ENCODE measurements at regions not wholly inside any gene's neighbourhood (a gene's known extent, or its start where the extent isn't known, plus 50 kb on each side); places are given as distances from the start of the nearest gene placed in this dataset.

DNA sequence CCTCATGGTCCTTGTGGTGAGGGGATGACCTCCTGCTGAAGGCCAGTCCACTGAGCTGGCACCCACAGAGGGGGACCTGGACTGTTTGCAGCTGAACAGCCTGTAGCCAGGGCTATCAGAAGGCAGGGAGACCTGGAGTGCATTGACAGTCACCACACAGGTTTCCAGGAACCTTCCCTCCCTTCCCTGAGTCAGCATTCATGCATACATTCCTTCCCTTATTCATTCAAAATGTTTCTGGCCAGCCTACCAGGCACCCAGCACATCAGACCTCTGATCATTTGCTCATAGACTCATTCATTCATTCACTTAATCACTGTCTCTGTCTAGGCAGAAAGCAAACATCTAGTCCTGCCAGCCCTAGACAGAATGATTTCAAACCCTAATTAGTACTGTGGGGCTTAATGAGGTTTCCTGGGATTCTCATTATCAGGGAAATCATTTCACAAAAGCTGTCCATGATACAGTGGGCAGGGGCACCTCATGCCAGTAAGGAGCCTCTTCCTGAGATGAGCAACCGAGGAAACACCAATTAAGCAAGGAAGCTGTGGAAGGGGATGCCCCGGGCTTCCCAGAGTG is 110.1 kb upstream of the PPP1R26 start:
- Mint-ChIP-seq H3K4me3 (no peak overlapping the region), H3K4me1 (ENCODE audit: low read depth) (no peaks in the 10 kb centered on the region), H3K9me3 (no peaks in the 10 kb centered on the region)

DNA sequence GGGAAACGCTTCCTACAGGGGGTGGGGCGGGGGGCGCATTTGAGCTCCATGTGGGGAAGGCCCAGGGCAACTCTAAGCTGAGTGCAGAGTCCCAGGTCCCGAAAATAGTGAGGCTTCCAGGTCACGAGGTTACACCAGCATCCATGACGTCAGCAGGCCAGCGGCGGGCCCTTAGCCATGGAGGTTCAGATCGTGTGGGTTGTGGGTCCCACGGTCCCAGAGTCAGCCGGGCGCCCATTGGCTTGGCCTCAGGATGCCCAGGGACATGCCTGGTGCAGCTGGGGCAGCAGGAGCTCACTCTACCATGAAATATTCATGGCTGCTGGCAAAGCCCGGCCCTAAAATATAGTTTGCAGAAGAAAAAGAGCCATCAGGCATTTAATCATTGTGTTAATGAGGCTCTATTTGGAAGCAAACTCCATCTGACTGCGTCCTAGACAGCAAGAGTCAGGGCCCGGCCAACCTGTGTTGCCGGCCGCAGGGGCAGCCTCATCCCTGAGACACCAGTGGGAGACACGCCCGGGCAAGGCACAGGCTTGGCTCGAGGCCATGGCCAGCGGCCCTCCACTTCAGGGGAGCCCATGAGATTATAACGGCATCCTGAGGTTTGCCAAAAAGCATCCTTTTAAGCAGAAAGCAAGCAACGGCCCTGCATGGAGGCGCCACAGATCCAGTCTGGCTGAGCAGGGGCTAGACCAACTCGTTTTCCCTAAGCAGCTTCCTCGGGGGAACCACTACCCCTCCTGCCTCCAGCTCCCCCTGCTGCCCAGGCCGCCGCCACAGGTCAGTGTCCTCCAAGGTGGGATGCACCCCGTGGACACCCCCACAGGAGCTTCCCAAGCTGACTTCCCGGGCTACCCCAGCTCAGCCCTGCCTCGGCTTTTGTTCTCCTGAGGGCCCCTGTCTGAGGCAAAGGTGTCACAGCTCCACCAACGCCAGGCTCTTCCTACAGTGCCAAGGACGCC is 108.9 kb upstream of the PPP1R26 start:
- no peaks in the 10 kb centered on the region for H3K4me1 Mint-ChIP-seq (ENCODE audit: low read depth)
- H3K27ac Mint-ChIP-seq = no peak overlapping the region
- intact Hi-C loops (cut with micrococcal nuclease) = no loop called here
- H3K27me3 Mint-ChIP-seq = no peaks in the 10 kb centered on the region
- no peaks in the 10 kb centered on the region for H3K9me3 Mint-ChIP-seq
- H3K36me3 Mint-ChIP-seq (ENCODE audit: low read depth) = no peaks in the 10 kb centered on the region
- H3K4me3 Mint-ChIP-seq = no peak overlapping the region

More for the DNA sequence above, 110.1 kb upstream of the PPP1R26 start:
- Mint-ChIP-seq H3K27me3 (no peaks in the 10 kb centered on the region), H3K36me3 (ENCODE audit: low read depth) (no peaks in the 10 kb centered on the region), H3K27ac (no peak overlapping the region)
- intact Hi-C loops (cut with micrococcal nuclease) = no loop called here

DNA sequence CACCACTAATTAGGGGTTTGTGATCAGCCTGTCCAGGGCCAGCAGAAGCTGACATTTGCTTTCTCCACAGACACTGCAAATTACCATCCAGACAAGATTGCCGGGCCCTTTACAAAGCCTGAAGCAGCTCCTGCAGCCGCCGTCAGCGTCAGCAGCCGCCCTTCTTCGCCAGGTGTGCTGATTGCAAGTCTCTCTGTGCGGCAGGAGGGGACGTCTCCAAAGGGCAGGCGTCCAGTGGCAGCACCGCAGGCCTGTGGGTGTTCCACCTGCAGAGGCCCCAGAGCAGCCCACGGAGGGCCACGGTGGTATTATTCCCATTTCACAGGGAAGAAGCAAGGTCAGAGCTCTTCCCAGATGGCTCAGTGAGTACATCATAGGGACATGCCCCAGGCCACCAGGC is 108.0 kb upstream of the PPP1R26 start:
- H3K9me3 Mint-ChIP-seq = no peaks in the 10 kb centered on the region
- intact Hi-C loops (cut with micrococcal nuclease) = no loop called here

DNA sequence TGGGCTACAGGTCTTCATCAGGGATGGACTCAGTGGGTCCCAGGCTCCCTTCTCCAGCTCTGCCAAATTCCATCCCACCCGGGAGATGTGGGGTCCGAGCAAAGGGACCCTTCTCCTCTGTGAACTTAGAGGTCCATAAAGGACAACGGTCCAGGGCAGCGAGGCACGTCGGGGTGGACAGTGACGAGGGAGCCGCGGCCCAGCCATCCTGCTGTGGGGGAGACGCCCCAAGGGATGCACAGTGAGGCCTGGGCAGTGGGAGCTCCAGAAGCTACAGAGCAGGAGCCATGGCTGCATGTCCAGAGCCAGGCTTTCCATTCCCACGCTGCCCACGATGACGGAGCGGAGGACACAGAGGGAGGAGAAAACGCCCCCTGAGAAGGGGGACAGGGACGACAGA is 107.5 kb upstream of the PPP1R26 start:
- H3K4me3 Mint-ChIP-seq = no peak overlapping the region
- H3K27me3 Mint-ChIP-seq = no peaks in the 10 kb centered on the region
- no peaks in the 10 kb centered on the region for H3K9me3 Mint-ChIP-seq
- H3K4me1 Mint-ChIP-seq (ENCODE audit: low read depth) = no peaks in the 10 kb centered on the region
- H3K36me3 Mint-ChIP-seq (ENCODE audit: low read depth) = no peaks in the 10 kb centered on the region
- no peak overlapping the region for H3K27ac Mint-ChIP-seq
- intact Hi-C loops (cut with micrococcal nuclease) = no loop called here

More for the DNA sequence above, 108.0 kb upstream of the PPP1R26 start:
- Mint-ChIP-seq H3K4me1 (ENCODE audit: low read depth) (no peaks in the 10 kb centered on the region), H3K27ac (no peak overlapping the region), H3K4me3 (no peak overlapping the region), H3K36me3 (ENCODE audit: low read depth) (no peaks in the 10 kb centered on the region), H3K27me3 (no peaks in the 10 kb centered on the region)

DNA sequence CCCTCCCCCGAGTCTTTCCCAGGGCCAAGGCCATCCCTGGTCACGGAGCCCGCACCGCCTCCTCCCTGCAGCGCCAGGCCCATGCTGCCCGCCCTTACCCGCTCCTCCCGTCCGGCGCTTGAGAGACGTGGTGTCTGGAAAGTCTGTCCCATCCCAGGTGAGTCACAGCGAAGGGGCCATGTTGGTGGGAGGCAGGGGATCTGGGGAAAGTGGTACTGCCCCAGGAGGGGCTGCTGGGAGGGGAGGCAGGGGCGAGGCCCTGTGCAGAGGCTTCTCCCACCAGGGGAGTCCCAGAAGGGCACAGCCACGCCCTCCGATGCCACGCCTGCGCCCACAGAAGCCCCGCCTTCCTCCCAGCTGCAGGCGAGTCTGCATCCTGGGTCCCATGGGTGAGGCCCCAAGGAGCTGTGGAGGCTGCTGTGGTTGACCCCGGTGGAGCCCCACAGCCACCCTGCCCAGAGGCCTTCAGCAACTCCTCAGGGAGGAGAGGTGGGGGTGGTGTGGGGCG is 107.0 kb upstream of the PPP1R26 start:
- no peak overlapping the region for H3K4me3 Mint-ChIP-seq

DNA sequence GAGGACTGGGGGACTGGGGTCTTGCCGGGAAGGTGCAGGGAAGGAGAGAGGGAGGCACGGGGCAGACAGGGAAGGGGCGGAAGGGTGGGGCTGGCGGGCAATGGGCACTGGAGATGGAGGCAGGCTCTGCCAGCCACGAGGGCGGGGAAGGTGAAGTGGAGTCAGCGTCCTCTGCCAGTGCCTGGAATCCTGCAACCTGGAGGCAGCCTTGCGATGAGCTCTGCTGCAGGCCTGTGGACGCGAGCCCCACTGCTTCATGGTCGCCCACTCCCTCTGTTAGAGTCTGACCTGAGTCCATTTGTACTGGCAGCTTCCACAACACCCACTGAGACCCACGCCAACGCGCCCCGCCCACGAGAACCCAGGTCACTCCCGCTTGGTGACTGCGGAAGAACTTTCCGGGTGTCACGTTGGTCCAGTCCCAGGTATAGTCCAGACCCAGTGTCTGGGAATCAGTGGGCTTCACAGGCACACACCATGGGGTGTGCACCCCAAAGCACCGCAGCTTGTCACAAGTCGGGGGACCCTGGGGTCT is 106.4 kb upstream of the PPP1R26 start:
- intact Hi-C loops (cut with micrococcal nuclease) = no loop called here
- H3K27me3 Mint-ChIP-seq = no peaks in the 10 kb centered on the region
- no peaks in the 10 kb centered on the region for H3K36me3 Mint-ChIP-seq (ENCODE audit: low read depth)
- no peak overlapping the region for H3K27ac Mint-ChIP-seq
- H3K4me1 Mint-ChIP-seq (ENCODE audit: low read depth) = no peaks in the 10 kb centered on the region
- no peaks in the 10 kb centered on the region for H3K9me3 Mint-ChIP-seq
- H3K4me3 Mint-ChIP-seq = no peak overlapping the region

More for the DNA sequence above, 107.0 kb upstream of the PPP1R26 start:
- H3K36me3 Mint-ChIP-seq (ENCODE audit: low read depth) = no peaks in the 10 kb centered on the region
- no peaks in the 10 kb centered on the region for H3K27me3 Mint-ChIP-seq
- intact Hi-C loops (cut with micrococcal nuclease) = no loop called here
- H3K9me3 Mint-ChIP-seq = no peaks in the 10 kb centered on the region
- H3K27ac Mint-ChIP-seq = no peak overlapping the region
- H3K4me1 Mint-ChIP-seq (ENCODE audit: low read depth) = no peaks in the 10 kb centered on the region

DNA sequence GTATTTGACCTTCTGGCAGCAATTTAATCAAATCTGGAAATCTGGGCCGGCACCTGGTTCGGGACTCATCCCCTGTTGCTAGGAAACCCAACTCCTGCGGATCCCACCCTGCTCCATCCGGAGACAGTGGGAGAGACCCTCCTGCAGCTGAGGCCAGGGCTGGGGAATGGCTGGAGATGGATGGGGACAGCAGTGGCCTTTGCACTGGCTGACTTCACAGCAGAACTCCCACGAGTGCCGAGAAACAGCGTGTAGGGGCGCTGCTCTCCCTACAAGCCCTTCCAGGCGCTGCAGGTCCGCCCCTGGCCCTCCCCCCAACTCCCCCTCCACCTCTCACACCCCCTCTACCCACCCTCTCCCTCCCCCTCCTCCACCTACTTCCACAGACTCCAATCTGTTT is 105.8 kb upstream of the PPP1R26 start:
- Mint-ChIP-seq H3K36me3 (ENCODE audit: low read depth) (no peaks in the 10 kb centered on the region), H3K9me3 (no peaks in the 10 kb centered on the region), H3K4me3 (no peak overlapping the region), H3K27ac (no peak overlapping the region), H3K4me1 (ENCODE audit: low read depth) (no peaks in the 10 kb centered on the region), H3K27me3 (no peaks in the 10 kb centered on the region)
- intact Hi-C loops (cut with micrococcal nuclease) = no loop called here

DNA sequence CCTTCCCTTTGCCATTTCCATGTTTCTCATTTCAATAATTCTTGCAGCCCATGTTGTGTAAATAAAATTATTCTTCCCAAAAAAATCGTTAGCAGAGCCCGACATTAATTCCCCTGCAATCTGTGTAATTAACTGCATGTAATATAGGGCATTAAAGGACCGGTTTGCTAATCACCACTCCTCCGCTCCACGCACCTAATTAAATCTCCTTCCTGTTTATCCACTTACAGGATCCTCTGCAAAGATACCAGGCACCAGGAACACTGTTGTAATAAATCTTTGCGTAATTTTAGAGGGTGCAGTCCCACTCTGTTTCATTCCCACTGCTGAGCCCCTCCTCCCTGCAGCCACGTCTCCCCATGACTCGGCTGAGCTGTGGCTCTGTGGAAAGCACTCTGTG is 105.0 kb upstream of the PPP1R26 start:
- H3K4me1 Mint-ChIP-seq (ENCODE audit: low read depth) = no peaks in the 10 kb centered on the region

DNA sequence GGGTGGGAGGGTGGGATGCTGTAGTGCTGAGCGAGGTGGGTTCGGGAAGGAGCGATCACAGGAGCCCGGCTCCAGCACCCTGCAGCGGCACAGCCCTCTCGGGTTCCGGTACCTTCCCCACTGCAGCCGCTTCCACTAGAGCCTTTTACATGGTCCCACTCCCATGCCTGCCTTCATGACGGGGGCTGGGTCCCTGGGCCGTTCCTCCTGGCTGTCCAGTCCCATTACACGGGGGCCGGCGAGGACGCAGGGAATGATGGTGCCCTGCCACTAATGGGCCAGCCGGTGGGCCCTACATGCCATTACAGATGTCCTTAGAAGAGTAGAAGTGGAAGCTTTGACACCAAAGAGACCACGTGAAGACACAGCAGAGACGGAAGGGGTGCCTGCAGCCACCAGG is 104.6 kb upstream of the PPP1R26 start:
- H3K4me1 Mint-ChIP-seq (ENCODE audit: low read depth) = no peaks in the 10 kb centered on the region
- no peak overlapping the region for H3K4me3 Mint-ChIP-seq
- H3K9me3 Mint-ChIP-seq = no peaks in the 10 kb centered on the region
- H3K36me3 Mint-ChIP-seq (ENCODE audit: low read depth) = no peaks in the 10 kb centered on the region
- no peaks in the 10 kb centered on the region for H3K27me3 Mint-ChIP-seq
- intact Hi-C loops (cut with micrococcal nuclease) = no loop called here
- H3K27ac Mint-ChIP-seq = no peak overlapping the region

More for the DNA sequence above, 105.0 kb upstream of the PPP1R26 start:
- Mint-ChIP-seq H3K4me3 (no peak overlapping the region), H3K27me3 (no peaks in the 10 kb centered on the region), H3K9me3 (no peaks in the 10 kb centered on the region), H3K27ac (no peak overlapping the region), H3K36me3 (ENCODE audit: low read depth) (no peaks in the 10 kb centered on the region)
- intact Hi-C loops (cut with micrococcal nuclease) = no loop called here

DNA sequence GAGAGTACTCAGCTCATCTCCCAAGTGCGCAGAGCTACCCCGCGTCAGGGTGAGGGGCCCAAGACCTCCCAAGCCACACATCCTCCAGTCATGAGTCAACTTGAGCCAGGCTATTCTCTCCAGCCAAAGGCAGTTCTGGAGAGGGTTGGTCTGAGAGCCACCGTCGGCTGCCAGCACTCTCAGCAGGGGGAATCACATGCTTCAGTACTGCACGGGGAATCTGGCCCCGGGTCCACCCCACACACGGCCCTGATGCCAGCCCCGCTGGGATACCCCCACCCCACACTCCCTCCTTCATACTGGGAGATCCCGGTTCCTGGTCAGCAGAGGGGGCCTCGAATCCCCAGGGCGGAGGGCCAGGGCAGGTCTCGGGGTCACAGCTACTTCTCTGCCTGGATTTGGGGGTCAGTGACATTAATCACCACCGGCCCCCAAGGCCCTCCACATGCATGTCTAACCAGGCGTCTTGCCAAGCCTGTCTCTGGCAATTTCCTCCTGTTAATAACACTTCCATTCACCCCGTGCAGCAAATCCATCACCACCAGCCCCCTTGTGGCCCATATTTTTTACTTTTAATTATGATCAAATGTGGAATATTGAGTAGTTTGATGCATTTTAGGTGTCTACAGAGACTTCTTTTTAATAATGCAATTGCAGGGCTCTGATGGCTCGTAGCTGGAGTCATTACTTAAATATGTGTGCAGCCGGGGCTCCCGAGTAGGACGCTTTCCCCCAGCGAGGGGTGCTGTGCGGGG is 102.9 kb upstream of the PPP1R26 start:
- Mint-ChIP-seq H3K27me3 (no peaks in the 10 kb centered on the region), H3K36me3 (ENCODE audit: low read depth) (no peaks in the 10 kb centered on the region), H3K9me3 (no peaks in the 10 kb centered on the region), H3K4me1 (ENCODE audit: low read depth) (no peaks in the 10 kb centered on the region), H3K27ac (no peak overlapping the region), H3K4me3 (no peak overlapping the region)
- intact Hi-C loops (cut with micrococcal nuclease) = no loop called here

DNA sequence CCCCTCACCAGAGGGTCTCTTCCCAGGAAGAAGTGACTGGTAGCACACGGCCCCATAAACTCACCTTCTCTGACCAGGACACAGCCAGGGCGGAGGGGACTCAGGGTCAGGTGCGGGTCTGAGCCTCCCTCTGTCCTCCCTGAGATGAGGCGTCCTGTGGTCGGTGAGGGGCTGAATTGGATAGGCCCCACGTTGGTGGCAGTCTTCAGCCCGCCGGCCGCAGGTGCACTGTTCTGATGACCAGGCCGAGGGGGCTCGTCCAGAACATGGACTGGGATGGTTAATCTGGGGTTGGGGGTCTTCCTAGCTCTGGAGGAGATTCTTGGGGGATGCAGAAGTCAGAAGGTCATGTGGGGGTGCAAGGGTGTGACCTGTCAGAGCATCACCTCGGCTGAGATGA is 102.2 kb upstream of the PPP1R26 start:
- Mint-ChIP-seq H3K4me3 (no peak overlapping the region), H3K36me3 (ENCODE audit: low read depth) (no peaks in the 10 kb centered on the region), H3K27ac (no peak overlapping the region), H3K27me3 (no peaks in the 10 kb centered on the region), H3K4me1 (ENCODE audit: low read depth) (no peaks in the 10 kb centered on the region), H3K9me3 (no peaks in the 10 kb centered on the region)
- intact Hi-C loops (cut with micrococcal nuclease) = no loop called here

DNA sequence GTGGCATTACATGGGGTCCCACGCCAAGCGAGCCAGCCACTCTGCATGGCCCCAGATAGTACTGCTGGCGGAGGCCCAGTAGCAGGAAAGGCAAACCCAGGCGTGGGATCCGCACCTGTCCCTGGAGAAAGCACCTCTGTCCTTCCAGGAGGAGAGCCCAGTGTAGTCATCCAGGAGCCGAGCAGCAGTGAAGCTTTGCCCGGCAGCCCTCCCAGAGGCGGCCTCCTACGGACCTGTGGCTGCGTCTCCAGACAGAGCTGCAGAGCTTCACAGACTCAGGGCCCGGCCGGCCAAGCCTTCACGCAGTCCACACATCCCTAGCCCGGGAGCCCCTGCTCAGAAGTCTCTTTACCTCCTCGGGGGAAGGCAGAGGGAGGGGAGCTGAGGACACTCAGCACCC is 100.8 kb upstream of the PPP1R26 start:
- Mint-ChIP-seq H3K9me3 (no peaks in the 10 kb centered on the region), H3K4me1 (ENCODE audit: low read depth) (no peaks in the 10 kb centered on the region), H3K27me3 (no peaks in the 10 kb centered on the region), H3K27ac (no peak overlapping the region), H3K4me3 (no peak overlapping the region), H3K36me3 (ENCODE audit: low read depth) (no peaks in the 10 kb centered on the region)
- intact Hi-C loops (cut with micrococcal nuclease) = no loop called here

DNA sequence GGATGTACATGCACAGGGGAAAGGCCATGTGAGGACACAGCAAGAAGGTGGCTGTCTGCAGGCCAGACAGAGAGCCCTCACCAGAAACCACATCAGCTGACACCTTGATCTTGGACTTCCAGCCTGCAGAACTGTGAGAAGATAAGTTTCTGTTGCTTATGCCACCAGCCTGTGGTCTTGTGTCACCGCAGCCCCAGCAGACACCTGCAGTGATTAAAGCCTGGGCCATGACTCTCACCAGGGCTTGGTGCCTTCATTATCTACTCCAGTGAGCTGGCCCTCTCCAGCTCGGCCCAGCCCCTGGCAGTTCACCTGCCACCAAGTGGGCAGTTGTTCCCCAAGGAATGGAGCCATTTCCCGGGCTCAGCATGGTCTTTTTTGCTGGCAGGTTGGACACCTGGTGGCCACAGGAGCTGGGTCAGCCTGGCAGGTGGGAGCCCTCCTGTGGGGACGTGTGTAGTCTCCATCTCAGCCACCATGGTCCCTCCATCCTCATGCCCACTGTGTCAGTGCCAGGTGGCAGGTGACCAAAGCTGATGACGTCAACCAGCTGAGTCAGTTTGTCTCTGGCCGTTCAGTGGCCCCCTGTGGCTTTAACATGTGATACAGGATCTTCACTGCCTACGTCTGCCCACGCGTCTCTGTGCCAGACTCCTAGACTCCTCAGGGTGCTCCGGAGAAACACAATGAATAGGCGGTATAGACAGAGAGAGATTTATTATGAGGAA is 99.9 kb upstream of the PPP1R26 start:
- no peaks in the 10 kb centered on the region for H3K36me3 Mint-ChIP-seq (ENCODE audit: low read depth)
- no peaks in the 10 kb centered on the region for H3K27me3 Mint-ChIP-seq

More for the DNA sequence above, 99.9 kb upstream of the PPP1R26 start:
- intact Hi-C loops (cut with micrococcal nuclease) = no loop called here
- no peak overlapping the region for H3K4me3 Mint-ChIP-seq
- H3K9me3 Mint-ChIP-seq = no peaks in the 10 kb centered on the region
- H3K4me1 Mint-ChIP-seq (ENCODE audit: low read depth) = no peaks in the 10 kb centered on the region
- no peak overlapping the region for H3K27ac Mint-ChIP-seq
